ENCODE measurements at regions not wholly inside any gene's neighbourhood (a gene's known extent, or its start where the extent isn't known, plus 50 kb on each side); places are given as distances from the start of the nearest gene placed in this dataset.

- 70% methylated on average over 5 of the region's 5 CpGs for WGBS
- Histone ChIP-seq H3K4me3 (ENCODE audit: low read depth in 1 of 3, low read length in 3 of 3) (no peak overlapping the region), H3K27me3 (ENCODE audit: control insufficient read depth in 4 of 4, insufficient read depth in 4 of 4, low read length in 3 of 4) (peaks cover 0 to 2% (median 0%) of the 10 kb centered on the region in 4 donors), H3K4me1 (ENCODE audit: control insufficient read depth in 4 of 4, insufficient read depth in 4 of 4, low read length in 3 of 4) (peaks cover 0 to 6% (median 4%) of the 10 kb centered on the region in 4 donors), H3K36me3 (ENCODE audit: control insufficient read depth in 4 of 4, insufficient read depth in 3 of 4, low read depth in 1 of 4, low read length in 3 of 4) (no peaks in the 10 kb centered on the region), H3K9ac (ENCODE audit: low read depth in 1 of 2, low read length in 2 of 2) (no peak overlapping the region), H3K9me3 (ENCODE audit: control insufficient read depth in 4 of 4, low read length in 3 of 4) (no peaks in the 10 kb centered on the region), H3K27ac (ENCODE audit: low read depth in 1 of 2, low read length in 2 of 2) (no peak overlapping the region)
- TF ChIP-seq MAX (IDR thresholded peaks at IDR 0.05): no peak
- TF ChIP-seq ATF3 (IDR thresholded peaks at IDR 0.05): no peak
- no peak for TF ChIP-seq SP1 (IDR thresholded peaks at IDR 0.05)
- no peak for TF ChIP-seq HNF4G (IDR thresholded peaks at IDR 0.05)
- no peak for TF ChIP-seq HNF4A (conservative IDR thresholded peaks at IDR 0.05)
- no peak for TF ChIP-seq RXRA (IDR thresholded peaks at IDR 0.05)
- no peak for TF ChIP-seq FOXA1 (IDR thresholded peaks at IDR 0.05)
- TF ChIP-seq FOXA2 (IDR thresholded peaks at IDR 0.05): no peak
- no peak for TF ChIP-seq NR2F2 (IDR thresholded peaks at IDR 0.05)
- no peak for TF ChIP-seq EGR1 (IDR thresholded peaks at IDR 0.05; ENCODE audit: low read depth in 2 of 2)
- no peak for TF ChIP-seq JUND (IDR thresholded peaks at IDR 0.05)
- TF ChIP-seq YY1 (IDR thresholded peaks at IDR 0.05): no peak
- no peak for DNase-seq (ENCODE audit: low spot score)
Measured at GRCh38 chr2:118473241-118473640, 374.2 kb downstream of the EN1 start.

GRCh38 chr2:118470297-118470696, 377.2 kb downstream of the EN1 start:
- WGBS: 67% methylated on average over 4 of the region's 4 CpGs
- Histone ChIP-seq H3K27me3 (ENCODE audit: control insufficient read depth in 4 of 4, insufficient read depth in 4 of 4, low read length in 3 of 4) (peaks cover 0 to 2% (median 0%) of the 10 kb centered on the region in 4 donors), H3K36me3 (ENCODE audit: control insufficient read depth in 4 of 4, insufficient read depth in 3 of 4, low read depth in 1 of 4, low read length in 3 of 4) (no peaks in the 10 kb centered on the region), H3K27ac (ENCODE audit: low read depth in 1 of 2, low read length in 2 of 2) (no peak overlapping the region), H3K9me3 (ENCODE audit: control insufficient read depth in 4 of 4, low read length in 3 of 4) (no peaks in the 10 kb centered on the region), H3K4me1 (ENCODE audit: control insufficient read depth in 4 of 4, insufficient read depth in 4 of 4, low read length in 3 of 4) (no peaks in the 10 kb centered on the region), H3K9ac (ENCODE audit: low read depth in 1 of 2, low read length in 2 of 2) (no peak overlapping the region), H3K4me3 (ENCODE audit: low read depth in 1 of 3, low read length in 3 of 3) (no peak overlapping the region)
- TF ChIP-seq GABPA (IDR thresholded peaks at IDR 0.05 in 1 of 2, conservative IDR thresholded peaks at IDR 0.05 in 1 of 2) (no peak), NR2F2 (IDR thresholded peaks at IDR 0.05) (no peak), REST (IDR thresholded peaks at IDR 0.05) (no peak), EGR1 (IDR thresholded peaks at IDR 0.05; ENCODE audit: low read depth in 2 of 2) (no peak), SP1 (IDR thresholded peaks at IDR 0.05) (no peak), RXRA (IDR thresholded peaks at IDR 0.05) (no peak), RAD21 (IDR thresholded peaks at IDR 0.05) (no peak)
- no peak for DNase-seq (ENCODE audit: low spot score)

GRCh38 chr2:118469103-118469502, 378.3 kb downstream of the EN1 start:
- Histone ChIP-seq H3K27ac (ENCODE audit: low read depth in 1 of 2, low read length in 2 of 2) (no peak overlapping the region), H3K4me1 (ENCODE audit: control insufficient read depth in 4 of 4, insufficient read depth in 4 of 4, low read length in 3 of 4) (no peaks in the 10 kb centered on the region), H3K9ac (ENCODE audit: low read depth in 1 of 2, low read length in 2 of 2) (no peak overlapping the region), H3K27me3 (ENCODE audit: control insufficient read depth in 4 of 4, insufficient read depth in 4 of 4, low read length in 3 of 4) (peaks cover 0 to 2% (median 0%) of the 10 kb centered on the region in 4 donors), H3K36me3 (ENCODE audit: control insufficient read depth in 4 of 4, insufficient read depth in 3 of 4, low read depth in 1 of 4, low read length in 3 of 4) (no peaks in the 10 kb centered on the region), H3K4me3 (ENCODE audit: low read depth in 1 of 3, low read length in 3 of 3) (no peak overlapping the region), H3K9me3 (ENCODE audit: control insufficient read depth in 4 of 4, low read length in 3 of 4) (no peaks in the 10 kb centered on the region)
- DNase-seq (ENCODE audit: low spot score): no peak
- 53% methylated on average over 6 of the region's 6 CpGs for WGBS
- TF ChIP-seq SP1 (IDR thresholded peaks at IDR 0.05) (no peak), REST (IDR thresholded peaks at IDR 0.05) (no peak), MAX (IDR thresholded peaks at IDR 0.05) (no peak), HNF4G (IDR thresholded peaks at IDR 0.05) (no peak), CTCF (IDR thresholded peaks at IDR 0.05; ENCODE audit: low read depth, low read length, missing input control) (no peak), YY1 (IDR thresholded peaks at IDR 0.05) (no peak)

Data from liver (tissue), 8 donors.